NB4 (cell line): ENCODE measurements at regions not wholly inside any gene's neighbourhood (a gene's known extent, or its start where the extent isn't known, plus 50 kb on each side); places are given as distances from the start of the nearest gene placed in this dataset.

Source experiments
- CTCF ChIP-seq: IDR thresholded peaks from one replicate; pipeline ENCODE4 v1.5.1; 2012; ENCODE audit warnings: low read depth, low read length
- POLR2A ChIP-seq: IDR thresholded peaks from 2 replicates; pipeline ENCODE4 v1.6.1; 2011; ENCODE audit warnings: mild to moderate bottlenecking; ENCODE audit not compliant: insufficient read length; ENCODE audit errors: extremely low read depth

GRCh38 chr2:145085612-145086011 is 565.7 kb upstream of the ZEB2 start:
- TF ChIP-seq POLR2A (no peak), CTCF (no peak)
